Suprapubic skin (tissue), 4 donors: ENCODE measurements at regions not wholly inside any gene's neighbourhood (a gene's known extent, or its start where the extent isn't known, plus 50 kb on each side); places are given as distances from the start of the nearest gene placed in this dataset.

Source experiments
- DNase-seq, 2 donors: peaks; one replicate each; pipeline ENCODE4 v3.0.0-alpha.2; 2019; ENCODE audit warnings: low spot score in 2 of 2
- H3K27ac ChIP-seq: fragments of 200-600 bp; sonication (generic); one replicate; pipeline ENCODE4 v1.5.1; 2019
- H3K27me3 ChIP-seq: fragments of 200-600 bp; sonication (generic); one replicate; pipeline ENCODE4 v1.5.1; 2019
- H3K36me3 ChIP-seq: fragments of 200-600 bp; sonication (generic); one replicate; pipeline ENCODE4 v1.5.1; 2019
- H3K4me1 ChIP-seq: fragments of 200-600 bp; sonication (generic); one replicate; pipeline ENCODE4 v1.5.1; 2019
- H3K4me3 ChIP-seq: fragments of 200-600 bp; sonication (generic); one replicate; pipeline ENCODE4 v1.5.1; 2019; ENCODE audit warnings: mild to moderate bottlenecking
- H3K9me3 ChIP-seq: fragments of 200-600 bp; sonication (generic); one replicate; pipeline ENCODE4 v1.5.1; 2019
- CTCF ChIP-seq, 2 donors: fragments of 200-600 bp in 1 of 2; fragments of 450-650 bp in 1 of 2; sonication (generic) in 1 of 2; IDR thresholded peaks; one replicate each; pipeline ENCODE4 v1.5.1; 2016 to 2019; ENCODE audit warnings: antibody characterized with exemption in 2 of 2, mild to moderate bottlenecking in 1 of 2, moderate library complexity in 1 of 2
- EP300 ChIP-seq: sonication (generic); formaldehyde crosslinking; IDR thresholded peaks from one replicate; pipeline ENCODE4 v1.6.1; 2017; ENCODE audit warnings: antibody characterized with exemption
- POLR2A ChIP-seq, 2 donors: fragments of 450-650 bp; IDR thresholded peaks; one replicate each; pipeline ENCODE4 v1.6.1; 2017; ENCODE audit warnings: antibody characterized with exemption in 2 of 2, mild to moderate bottlenecking in 2 of 2, moderate library complexity in 2 of 2
- POLR2AphosphoS5 ChIP-seq, 3 donors: sonication (generic); formaldehyde crosslinking; IDR thresholded peaks; one replicate each; pipeline ENCODE4 v1.6.1; 2017; ENCODE audit warnings: antibody characterized with exemption in 3 of 3
- WGBS: methylation state at CpG from one replicate; pipeline ENCODE4 v1.1.5; 2018; 5-methylcytosine and 5-hydroxymethylcytosine counted together

- TF ChIP-seq EP300 (no peak), POLR2AphosphoS5 (IDR thresholded peaks at IDR 0.05) (no peak), CTCF (IDR thresholded peaks at IDR 0.05) (no peak), POLR2A (IDR thresholded peaks at IDR 0.05) (no peak)
- no peaks in the 10 kb centered on the region for H3K36me3 ChIP-seq
- no peaks in the 10 kb centered on the region for H3K4me1 ChIP-seq
- H3K9me3 ChIP-seq = no peaks in the 10 kb centered on the region
- no peak for DNase-seq
- no peaks in the 10 kb centered on the region for H3K27me3 ChIP-seq
- no peak overlapping the region for H3K4me3 ChIP-seq
- H3K27ac ChIP-seq = no peak overlapping the region
Observed at GRCh38 chr12:89884952-89885351, 176.3 kb upstream of the ATP2B1 start.

GRCh38 chr12:89884416-89884898 lies 175.8 kb upstream of the ATP2B1 start:
- H3K36me3 ChIP-seq = no peaks in the 10 kb centered on the region
- WGBS = 69% methylated on average over 1 of the region's 1 CpG
- no peak overlapping the region for H3K4me3 ChIP-seq
- no peaks in the 10 kb centered on the region for H3K27me3 ChIP-seq
- no peak overlapping the region for H3K27ac ChIP-seq
- TF ChIP-seq CTCF (IDR thresholded peaks at IDR 0.05) (no peak), EP300 (no peak)
- no peak for DNase-seq
- no peaks in the 10 kb centered on the region for H3K4me1 ChIP-seq
- no peaks in the 10 kb centered on the region for H3K9me3 ChIP-seq

GRCh38 chr12:89883630-89884389 lies 175.2 kb upstream of the ATP2B1 start:
- Histone ChIP-seq H3K4me1 (no peaks in the 10 kb centered on the region), H3K4me3 (no peak overlapping the region), H3K27me3 (no peaks in the 10 kb centered on the region), H3K36me3 (no peaks in the 10 kb centered on the region), H3K9me3 (no peaks in the 10 kb centered on the region), H3K27ac (no peak overlapping the region)
- 93% methylated on average over 4 of the region's 4 CpGs for WGBS
- no peak for TF ChIP-seq CTCF (IDR thresholded peaks at IDR 0.05)
- no peak for TF ChIP-seq EP300
- TF ChIP-seq POLR2AphosphoS5 (IDR thresholded peaks at IDR 0.05) = no peak
- no peak for TF ChIP-seq POLR2A (IDR thresholded peaks at IDR 0.05)
- no peak for DNase-seq

- Histone ChIP-seq H3K36me3 (no peaks in the 10 kb centered on the region), H3K4me1 (no peaks in the 10 kb centered on the region), H3K27me3 (no peaks in the 10 kb centered on the region), H3K9me3 (no peaks in the 10 kb centered on the region), H3K27ac (no peak overlapping the region), H3K4me3 (no peak overlapping the region)
- no peak for TF ChIP-seq POLR2A (IDR thresholded peaks at IDR 0.05)
- no peak for TF ChIP-seq CTCF (IDR thresholded peaks at IDR 0.05)
- TF ChIP-seq EP300 = no peak
- no peak for TF ChIP-seq POLR2AphosphoS5 (IDR thresholded peaks at IDR 0.05)
- DNase-seq = no peak
Observed at GRCh38 chr12:89882792-89883191, 174.2 kb upstream of the ATP2B1 start.

- Histone ChIP-seq H3K36me3 (no peaks in the 10 kb centered on the region), H3K27me3 (no peaks in the 10 kb centered on the region), H3K4me1 (no peaks in the 10 kb centered on the region), H3K27ac (no peak overlapping the region), H3K4me3 (no peak overlapping the region), H3K9me3 (no peaks in the 10 kb centered on the region)
- no peak for TF ChIP-seq POLR2AphosphoS5 (IDR thresholded peaks at IDR 0.05)
- TF ChIP-seq EP300 = no peak
- TF ChIP-seq CTCF (IDR thresholded peaks at IDR 0.05) = no peak
- TF ChIP-seq POLR2A (IDR thresholded peaks at IDR 0.05) = no peak
- no peak for DNase-seq
Observed at GRCh38 chr12:89882050-89882449, 173.4 kb upstream of the ATP2B1 start.
